Mesenchymal stem cell (in vitro differentiated cells and primary cell): ENCODE measurements at regions not wholly inside any gene's neighbourhood (a gene's known extent, or its start where the extent isn't known, plus 50 kb on each side); places are given as distances from the start of the nearest gene placed in this dataset.

Experiments
- DNase-seq: peaks from one replicate; pipeline ENCODE4 v3.0.0-alpha.2; 2013
- H2AFZ ChIP-seq: one replicate; pipeline ENCODE4 v1.6.1; 2013; ENCODE audit warnings: low read depth, mild to moderate bottlenecking, control low read depth, inconsistent platforms, low read length, moderate library complexity
- H2AK5ac ChIP-seq: 2 replicates; pipeline ENCODE4 v1.6.1; 2013; ENCODE audit warnings: low read length, moderate library complexity, mild to moderate bottlenecking, inconsistent platforms; ENCODE audit not compliant: severe bottlenecking
- H2BK120ac ChIP-seq: one replicate; pipeline ENCODE4 v1.6.1; 2013; ENCODE audit warnings: low read depth, mild to moderate bottlenecking, inconsistent platforms, low read length, moderate library complexity
- H2BK12ac ChIP-seq, 2 experiments: one replicate each; pipeline ENCODE4 v1.6.1; 2013; ENCODE audit warnings: inconsistent platforms in 2 of 2, low read length in 2 of 2, mild to moderate bottlenecking in 2 of 2, moderate library complexity in 2 of 2, control low read depth in 1 of 2
- H2BK15ac ChIP-seq: one replicate; pipeline ENCODE4 v1.6.1; 2013; ENCODE audit warnings: mild to moderate bottlenecking, low read depth, inconsistent platforms; ENCODE audit not compliant: poor library complexity, severe bottlenecking
- H2BK5ac ChIP-seq: 2 replicates; pipeline ENCODE4 v1.6.1; 2013; ENCODE audit warnings: low read depth, mild to moderate bottlenecking, low read length, control low read depth, inconsistent platforms; ENCODE audit not compliant: poor library complexity, severe bottlenecking
- H3K14ac ChIP-seq, 2 experiments: one replicate each; pipeline ENCODE4 v1.6.1; 2013; ENCODE audit warnings: inconsistent platforms in 2 of 2, low read length in 2 of 2, control low read depth in 1 of 2, mild to moderate bottlenecking in 1 of 2, moderate library complexity in 1 of 2
- H3K18ac ChIP-seq, 2 experiments: one replicate each; pipeline ENCODE4 v1.6.1; 2013; ENCODE audit warnings: inconsistent platforms in 2 of 2, low read length in 2 of 2, control low read depth in 1 of 2, low read depth in 1 of 2, mild to moderate bottlenecking in 1 of 2
- H3K23ac ChIP-seq, 2 experiments: one replicate each; pipeline ENCODE4 v1.6.1; 2013; ENCODE audit warnings: inconsistent platforms in 2 of 2, low read length in 2 of 2, mild to moderate bottlenecking in 2 of 2, moderate library complexity in 2 of 2, control low read depth in 1 of 2
- H3K27ac ChIP-seq: 2 replicates; pipeline ENCODE4 v1.5.1; 2013; ENCODE audit warnings: mild to moderate bottlenecking, moderate library complexity, low read length, control low read depth, inconsistent platforms; ENCODE audit not compliant: poor library complexity, severe bottlenecking
- H3K27me3 ChIP-seq, 2 experiments: 2 replicates each; pipeline versions ENCODE4 v1.6.1 to v1.7.0; 2013; ENCODE audit warnings: low read length in 2 of 2, mild to moderate bottlenecking in 2 of 2, moderate library complexity in 2 of 2, control low read depth in 1 of 2, inconsistent platforms in 1 of 2; ENCODE audit not compliant: control insufficient read depth in 1 of 2, insufficient read depth in 1 of 2
- H3K36me3 ChIP-seq, 2 experiments: 2 replicates each; pipeline versions ENCODE4 v1.6.1 to v1.7.0; 2013; ENCODE audit warnings: low read length in 2 of 2, control low read depth in 1 of 2, inconsistent platforms in 1 of 2, low read depth in 1 of 2, mild to moderate bottlenecking in 1 of 2; ENCODE audit not compliant: insufficient read depth in 2 of 2, control insufficient read depth in 1 of 2
- H3K4ac ChIP-seq, 2 experiments: one replicate each; pipeline ENCODE4 v1.6.1; 2013; ENCODE audit warnings: inconsistent platforms in 2 of 2, low read length in 2 of 2, mild to moderate bottlenecking in 2 of 2, moderate library complexity in 2 of 2, control low read depth in 1 of 2, low read depth in 1 of 2
- H3K4me1 ChIP-seq: 2 replicates; pipeline ENCODE4 v1.6.1; 2013; ENCODE audit warnings: low read depth, low read length, control low read depth; ENCODE audit not compliant: control insufficient read depth, insufficient read depth
- H3K4me2 ChIP-seq: 2 replicates; pipeline ENCODE4 v1.6.1; 2013; ENCODE audit warnings: low read length, mild to moderate bottlenecking, inconsistent platforms; ENCODE audit not compliant: poor library complexity, severe bottlenecking
- H3K4me3 ChIP-seq, 2 experiments: 2 replicates each; pipeline versions ENCODE4 v1.5.1 to v1.7.0; 2013; ENCODE audit warnings: low read length in 2 of 2, mild to moderate bottlenecking in 2 of 2, control low read depth in 1 of 2, low read depth in 1 of 2; ENCODE audit not compliant: insufficient read depth in 1 of 2
- H3K79me1 ChIP-seq: replicated peaks from 2 replicates; pipeline ENCODE4 v1.6.1; 2013; ENCODE audit warnings: mild to moderate bottlenecking, control low read depth, low read length, inconsistent platforms; ENCODE audit not compliant: poor library complexity, severe bottlenecking
- H3K9ac ChIP-seq: 2 replicates; pipeline ENCODE4 v1.7.0; 2013; ENCODE audit warnings: mild to moderate bottlenecking, low read length, moderate library complexity
- H3K9me3 ChIP-seq: 2 replicates; pipeline ENCODE4 v1.7.0; 2013; ENCODE audit warnings: mild to moderate bottlenecking, low read length; ENCODE audit not compliant: control insufficient read depth
- H4K8ac ChIP-seq: one replicate; pipeline ENCODE4 v1.6.1; 2013; ENCODE audit warnings: inconsistent platforms, mild to moderate bottlenecking, low read length, moderate library complexity
- H4K91ac ChIP-seq: one replicate; pipeline ENCODE4 v1.6.1; 2013; ENCODE audit warnings: mild to moderate bottlenecking, low read length, inconsistent platforms
- WGBS: methylation state at CpG from one replicate; pipeline ENCODE4 v1.1.7; 2013; ENCODE audit warnings: mixed read lengths; 5-methylcytosine and 5-hydroxymethylcytosine counted together

GRCh38 chr11:40027720-40028119 lies 1431.7 kb downstream of the LRRC4C start:
- Histone ChIP-seq H2BK120ac (no peak overlapping the region), H3K27ac (no peak overlapping the region), H3K23ac (no peak overlapping the region), H2BK15ac (no peak overlapping the region), H3K27me3 (no peaks in the 10 kb centered on the region), H3K14ac (no peak overlapping the region), H4K91ac (no peak overlapping the region), H3K4me2 (no peak overlapping the region), H3K36me3 (no peaks in the 10 kb centered on the region), H3K4me1 (no peaks in the 10 kb centered on the region), H2AK5ac (no peak overlapping the region), H3K9me3 (no peaks in the 10 kb centered on the region), H3K4ac (no peak overlapping the region), H2BK12ac (no peak overlapping the region), H3K4me3 (no peak overlapping the region), H3K79me1 (no peaks in the 10 kb centered on the region), H2AFZ (no peak overlapping the region), H4K8ac (no peak overlapping the region), H2BK5ac (no peak overlapping the region), H3K9ac (no peak overlapping the region), H3K18ac (no peak overlapping the region)
- no peak for DNase-seq
- WGBS = 98% methylated on average over 5 of the region's 5 CpGs

- no peak overlapping the region for H3K4me2 ChIP-seq
- H2BK12ac ChIP-seq = no peak overlapping the region
- no peaks in the 10 kb centered on the region for H3K36me3 ChIP-seq
- H3K14ac ChIP-seq = no peak overlapping the region
- no peak overlapping the region for H4K8ac ChIP-seq
- H3K9ac ChIP-seq = no peak overlapping the region
- H2AFZ ChIP-seq = no peak overlapping the region
- H3K27me3 ChIP-seq = no peaks in the 10 kb centered on the region
- H3K79me1 ChIP-seq = no peaks in the 10 kb centered on the region
- no peaks in the 10 kb centered on the region for H3K9me3 ChIP-seq
- no peaks in the 10 kb centered on the region for H3K4me1 ChIP-seq
- H3K27ac ChIP-seq = no peak overlapping the region
- no peak overlapping the region for H3K18ac ChIP-seq
- no peak overlapping the region for H4K91ac ChIP-seq
- H2BK15ac ChIP-seq = no peak overlapping the region
- H2BK5ac ChIP-seq = no peak overlapping the region
- H3K4ac ChIP-seq = no peak overlapping the region
- no peak overlapping the region for H3K4me3 ChIP-seq
- no peak overlapping the region for H2BK120ac ChIP-seq
- no peak overlapping the region for H3K23ac ChIP-seq
- H2AK5ac ChIP-seq = no peak overlapping the region
- DNase-seq = no peak
Observed at GRCh38 chr11:40023724-40024123, 1435.7 kb downstream of the LRRC4C start.

GRCh38 chr11:40010011-40010410 lies 1449.4 kb downstream of the LRRC4C start:
- H2BK12ac ChIP-seq = no peak overlapping the region
- no peaks in the 10 kb centered on the region for H3K36me3 ChIP-seq
- no peak overlapping the region for H3K4me3 ChIP-seq
- no peak overlapping the region for H2AFZ ChIP-seq
- no peak overlapping the region for H4K8ac ChIP-seq
- no peak for DNase-seq
- no peaks in the 10 kb centered on the region for H3K79me1 ChIP-seq
- no peak overlapping the region for H3K27ac ChIP-seq
- H2BK15ac ChIP-seq = no peak overlapping the region
- H3K4me1 ChIP-seq = no peaks in the 10 kb centered on the region
- H4K91ac ChIP-seq = no peak overlapping the region
- no peak overlapping the region for H3K4me2 ChIP-seq
- H3K9ac ChIP-seq = no peak overlapping the region
- H2BK120ac ChIP-seq = no peak overlapping the region
- WGBS = no CpG with 5 or more reads among the region's 3 CpGs
- H3K9me3 ChIP-seq = no peaks in the 10 kb centered on the region
- no peak overlapping the region for H2AK5ac ChIP-seq
- H2BK5ac ChIP-seq = no peak overlapping the region
- no peak overlapping the region for H3K14ac ChIP-seq
- H3K23ac ChIP-seq = no peak overlapping the region
- H3K4ac ChIP-seq = no peak overlapping the region
- no peaks in the 10 kb centered on the region for H3K27me3 ChIP-seq
- no peak overlapping the region for H3K18ac ChIP-seq

GRCh38 chr11:39992551-39992950 lies 1466.9 kb downstream of the LRRC4C start:
- no peak overlapping the region for H3K4ac ChIP-seq
- 90% methylated on average over 2 of the region's 2 CpGs for WGBS

More at GRCh38 chr11:39992551-39992950, 1466.9 kb downstream of the LRRC4C start:
- H3K4me2 ChIP-seq = no peak overlapping the region
- no peak overlapping the region for H4K91ac ChIP-seq
- no peak overlapping the region for H3K23ac ChIP-seq
- H3K14ac ChIP-seq = no peak overlapping the region
- H2AFZ ChIP-seq = no peak overlapping the region
- no peaks in the 10 kb centered on the region for H3K4me1 ChIP-seq
- H2BK15ac ChIP-seq = no peak overlapping the region
- H2BK12ac ChIP-seq = no peak overlapping the region
- no peak overlapping the region for H2BK120ac ChIP-seq
- no peak overlapping the region for H4K8ac ChIP-seq
- no peak overlapping the region for H3K4me3 ChIP-seq
- no peak overlapping the region for H3K18ac ChIP-seq
- no peaks in the 10 kb centered on the region for H3K36me3 ChIP-seq
- H2AK5ac ChIP-seq = no peak overlapping the region
- no peaks in the 10 kb centered on the region for H3K79me1 ChIP-seq
- H3K9me3 ChIP-seq = no peaks in the 10 kb centered on the region
- no peak overlapping the region for H2BK5ac ChIP-seq
- no peak overlapping the region for H3K27ac ChIP-seq
- H3K9ac ChIP-seq = no peak overlapping the region
- no peaks in the 10 kb centered on the region for H3K27me3 ChIP-seq
- DNase-seq = no peak
